K562 (cell line): ENCODE measurements at regions not wholly inside any gene's neighbourhood (a gene's known extent, or its start where the extent isn't known, plus 50 kb on each side); places are given as distances from the start of the nearest gene placed in this dataset.
A peak's percentile ranks its signal among the peaks of the same experiment; 100 is the strongest.

Experiments
- ATAC-seq: fragments of 200-7000 bp; cut with Tn5 transposase; 3 replicates; pipeline ENCODE4 v1.9.1; 2020; ENCODE audit warnings: moderate library complexity
- BruUV-seq: library from RNA; stranded (reverse); fragments of 400-500 nt; replicated peaks from 2 replicates; lab custom pipeline; 2021; lab: Mats Ljungman, UMichigan
- CTCF ChIA-PET: fragments of 300-600 bp; formaldehyde crosslinking; extraction: SDS; loops from one replicate; lab custom pipeline; 2021; ENCODE audit warnings: low intra/inter-chr PET ratio; lab: Yijun Ruan, JAX
- POLR2A ChIA-PET: fragments of 300-600, 350-650 bp; sonication (Branson Sonifier 250); formaldehyde crosslinking; extraction: SDS; loops from one replicate; lab custom pipeline; 2021; ENCODE audit warnings: antibody characterized with exemption, inconsistent platforms; lab: Yijun Ruan, JAX
- DNase-seq, 4 experiments: peaks; one replicate each; pipeline versions ENCODE4 v3.0.0 to v3.0.0-alpha.2; 2011 to 2018; ENCODE audit warnings: low spot score in 3 of 4, mixed read lengths in 3 of 4; ENCODE audit errors: extremely low read depth in 1 of 4
- FAIRE-seq: peaks from 2 replicates; lab custom pipeline; 2011; peaks lifted over from hg19 to GRCh38; lab: Jason Lieb, UNC
- H2AFZ ChIP-seq: 2 replicates; pipeline ENCODE4 v1.6.0; 2011; ENCODE audit warnings: low read depth, low read length, control low read depth, inconsistent platforms
- H3K27ac ChIP-seq: fragments of 200-600 bp; 3 replicates; pipeline ENCODE4 v1.8.0; 2011; ENCODE audit warnings: low read depth, mild to moderate bottlenecking, control low read depth, inconsistent platforms, low read length, moderate library complexity, mixed read lengths; ENCODE audit errors: extremely low read depth
- H3K27me3 ChIP-seq, 2 experiments: fragments of 300-600 bp in 1 of 2; 2 replicates in 1 of 2; 3 replicates in 1 of 2; pipeline versions ENCODE4 v1.6.0 to v1.8.0; 2011; ENCODE audit warnings: inconsistent platforms in 2 of 2, low read length in 2 of 2, mild to moderate bottlenecking in 1 of 2, mixed read lengths in 1 of 2, moderate library complexity in 1 of 2; ENCODE audit not compliant: control insufficient read depth in 2 of 2, insufficient read depth in 2 of 2
- H3K36me3 ChIP-seq: fragments of 300-600 bp; 3 replicates; pipeline ENCODE4 v1.8.0; 2011; ENCODE audit warnings: mild to moderate bottlenecking, low read length, inconsistent platforms; ENCODE audit not compliant: control insufficient read depth, insufficient read depth
- H3K4me1 ChIP-seq, 2 experiments: fragments of 200-600 bp in 1 of 2; replicated peaks in 1 of 2; 2 replicates in 1 of 2; 3 replicates in 1 of 2; pipeline versions ENCODE4 v1.5.1 to v1.8.0; 2011; ENCODE audit warnings: inconsistent platforms in 2 of 2, low read length in 2 of 2, mild to moderate bottlenecking in 1 of 2, mixed read lengths in 1 of 2, moderate library complexity in 1 of 2; ENCODE audit not compliant: control insufficient read depth in 2 of 2, insufficient read depth in 2 of 2
- H3K4me2 ChIP-seq: 2 replicates; pipeline ENCODE4 v1.6.1; 2011; ENCODE audit warnings: low read length, control low read depth, inconsistent platforms, mixed read lengths; ENCODE audit not compliant: insufficient read depth
- H3K4me3 ChIP-seq: fragments of 200-600 bp; sonication (generic), shearing (Covaris generic); 2 replicates; pipeline ENCODE4 v1.5.1; 2016; ENCODE audit warnings: control low read depth, inconsistent platforms
- H3K79me2 ChIP-seq: fragments of 200-600 bp; 3 replicates; pipeline ENCODE4 v1.8.0; 2011; ENCODE audit warnings: low read length, inconsistent platforms; ENCODE audit not compliant: control insufficient read depth, insufficient read depth
- H3K9ac ChIP-seq, 2 experiments: 2 replicates each; pipeline versions ENCODE4 v1.6.0 to v1.6.1; 2011; ENCODE audit warnings: low read depth in 2 of 2, low read length in 2 of 2, control low read depth in 1 of 2, inconsistent platforms in 1 of 2, mild to moderate bottlenecking in 1 of 2, mixed read lengths in 1 of 2; ENCODE audit not compliant: insufficient read depth in 1 of 2
- H3K9me1 ChIP-seq: one replicate; pipeline ENCODE4 v1.6.0; 2011; ENCODE audit warnings: inconsistent platforms, mild to moderate bottlenecking, low read length, moderate library complexity; ENCODE audit not compliant: control insufficient read depth, insufficient read depth
- H3K9me3 ChIP-seq: replicated peaks from 2 replicates; pipeline ENCODE4 v1.5.1; 2011; ENCODE audit warnings: low read depth, low read length, inconsistent platforms; ENCODE audit not compliant: control insufficient read depth, insufficient read depth
- H4K20me1 ChIP-seq: replicated peaks from 2 replicates; pipeline ENCODE4 v1.6.1; 2011; ENCODE audit warnings: low read length, inconsistent platforms, mixed read lengths; ENCODE audit not compliant: control insufficient read depth, insufficient read depth
- CTCF ChIP-seq, 3 experiments: IDR thresholded peaks in 2 of 3; conservative IDR thresholded peaks in 1 of 3; 2 replicates each; pipeline ENCODE4 v1.5.1; 2011 to 2012; ENCODE audit warnings: low read length in 3 of 3, mild to moderate bottlenecking in 3 of 3, control low read depth in 2 of 3, improper control_type of control experiment in 1 of 3, inconsistent platforms in 1 of 3, low read depth in 1 of 3, mixed read lengths in 1 of 3, moderate library complexity in 1 of 3; ENCODE audit not compliant: insufficient read depth in 2 of 3
- E2F3 ChIP-seq: fragments of 250-450 bp; sonication (Bioruptor Pico); IDR thresholded peaks from 2 replicates; pipeline ENCODE4 v1.4.0; 2020; ENCODE audit warnings: mild to moderate bottlenecking
- E2F6 ChIP-seq, 2 experiments: IDR thresholded peaks; 2 replicates each; pipeline ENCODE4 v1.6.1; 2011; ENCODE audit warnings: borderline replicate concordance in 1 of 2, control low read depth in 1 of 2, low read depth in 1 of 2, low read length in 1 of 2, mild to moderate bottlenecking in 1 of 2, mixed read lengths in 1 of 2, moderate library complexity in 1 of 2; ENCODE audit not compliant: insufficient read depth in 1 of 2, insufficient read length in 1 of 2, poor library complexity in 1 of 2, severe bottlenecking in 1 of 2; ENCODE audit errors: extremely low read depth in 1 of 2
- ELK1 ChIP-seq: sonication (generic); formaldehyde crosslinking; IDR thresholded peaks from 2 replicates; pipeline ENCODE4 v1.8.1; 2022; ENCODE audit warnings: missing genetic modification reagents
- ETV1 ChIP-seq: fragments of 450-650 bp; conservative IDR thresholded peaks from 2 replicates; pipeline ENCODE4 v1.6.1; 2016; ENCODE audit warnings: missing genetic modification characterization, control low read depth, low read depth, missing compliant biosample characterization
- GATAD2B ChIP-seq: fragments of 450-650 bp; IDR thresholded peaks from 2 replicates; pipeline ENCODE4 v1.6.1; 2017; ENCODE audit warnings: mild to moderate bottlenecking, borderline replicate concordance
- HDAC8 ChIP-seq: fragments of 450-650 bp; IDR thresholded peaks from 2 replicates; pipeline ENCODE4 v1.6.1; 2016; ENCODE audit warnings: mild to moderate bottlenecking, missing genetic modification characterization, moderate library complexity, missing compliant biosample characterization
- NONO ChIP-seq, 2 experiments: fragments of 200-400 bp in 1 of 2; fragments of 450-650 bp in 1 of 2; formaldehyde crosslinking in 1 of 2; IDR thresholded peaks; 2 replicates each; pipeline ENCODE4 v1.6.1; 2017; ENCODE audit warnings: low read depth in 2 of 2, mild to moderate bottlenecking in 2 of 2, moderate library complexity in 2 of 2, low read length in 1 of 2
- RAD21 ChIP-seq, 2 experiments: fragments of 250-450 bp in 1 of 2; fragments of 450-650 bp in 1 of 2; sonication (Bioruptor Pico) in 1 of 2; formaldehyde crosslinking in 1 of 2; IDR thresholded peaks in 1 of 2; conservative IDR thresholded peaks in 1 of 2; 2 replicates each; pipeline versions ENCODE4 v1.4.0 to v1.8.0; 2020 to 2022; ENCODE audit warnings: mild to moderate bottlenecking in 2 of 2, moderate library complexity in 1 of 2
- ZNF124 ChIP-seq: sonication (generic); formaldehyde crosslinking; IDR thresholded peaks from 2 replicates; pipeline ENCODE4 v1.8.1; 2022; ENCODE audit warnings: missing genetic modification reagents
- WGBS: fragments of 100-300 bp; shearing (Covaris generic); methylation state at CpG from one replicate; pipeline ENCODE4 v1.1.6; 2016; ENCODE audit warnings: low coverage, mixed read lengths; ENCODE audit not compliant: insufficient coverage; ENCODE audit errors: missing lambda C conversion rate; 5-methylcytosine and 5-hydroxymethylcytosine counted together
- in situ Hi-C: fragments of 300-500 bp; cut with MboI; formaldehyde crosslinking; loops from 4 replicates; pipeline ENCODE4 v1.15.0; 2018; ENCODE audit warnings: inconsistent platforms, mixed read lengths
- intact Hi-C: fragments of 100-400 bp; cut with micrococcal nuclease; formaldehyde crosslinking; loops from 2 replicates; pipeline ENCODE4 v1.14.2; 2022

- Histone ChIP-seq H3K4me3 (no peak overlapping the region), H3K27me3 (peaks cover 0 to 6% of the 10 kb centered on the region in 2 experiments; a peak in 1 of 5 replicates), H3K27ac (no peak overlapping the region), H3K4me1 (no peaks in the 10 kb centered on the region), H3K79me2 (no peaks in the 10 kb centered on the region), H3K4me2 (no peak overlapping the region), H3K9me1 (no peaks in the 10 kb centered on the region), H3K9me3 (no peaks in the 10 kb centered on the region), H4K20me1 (no peaks in the 10 kb centered on the region), H3K9ac (no peak overlapping the region), H2AFZ (no peak overlapping the region), H3K36me3 (no peaks in the 10 kb centered on the region)
- ATAC-seq (peak; percentile 61; the same call in 2 of the 3 replicates), DNase-seq (peak; percentile 9 to 17 (median 16)), FAIRE-seq (no peak)
- intact Hi-C loops = no loop called here
- CTCF ChIA-PET = interaction anchor here (0.5 kb wide), 1 partner anchor 291 kb away, joined by 3 read pairs; no protein-coding TSS in a partner anchor
- POLR2A ChIA-PET = no interaction called here
- WGBS = 7% methylated on average over 2 of the region's 2 CpGs
- BruUV-seq = no TSS peak
- in situ Hi-C loops = no loop called here
- no peak for TF ChIP-seq ETV1 (tag)
- TF ChIP-seq GATAD2B = no peak
- no peak for TF ChIP-seq E2F6 (IDR thresholded peaks at IDR 0.05; ENCODE audit: borderline replicate concordance in 1 of 2, extremely low read depth in 1 of 2, insufficient read depth in 1 of 2, insufficient read length in 1 of 2, low read depth in 1 of 2, low read length in 1 of 2, poor library complexity in 1 of 2, severe bottlenecking in 1 of 2)
- no peak for TF ChIP-seq HDAC8
- no peak for TF ChIP-seq NONO (IDR thresholded peaks at IDR 0.05; ENCODE audit: low read depth in 2 of 2, low read length in 1 of 2)
- no peak for TF ChIP-seq ELK1 (CRISPR knock-in tag)
- no peak for TF ChIP-seq ZNF124 (CRISPR knock-in tag)
- no peak for TF ChIP-seq E2F3 (CRISPR knock-in tag)
- TF ChIP-seq CTCF (IDR thresholded peaks at IDR 0.05 in 2 of 3, conservative IDR thresholded peaks at IDR 0.05 in 1 of 3; ENCODE audit: insufficient read depth in 2 of 3, low read depth in 1 of 3, low read length in 3 of 3) = peak; percentile 34 to 56 (median 54)
- TF ChIP-seq RAD21 (CRISPR knock-in tag; conservative IDR thresholded peaks at IDR 0.05 in 1 of 2, IDR thresholded peaks at IDR 0.05 in 1 of 2) = peak; percentile 45 to 59
These were observed 166.7 kb upstream of the PRNP start for GRCh38 chr20:4519534-4519933.
